PC-9 (cell line): ENCODE measurements at regions not wholly inside any gene's neighbourhood (a gene's known extent, or its start where the extent isn't known, plus 50 kb on each side); places are given as distances from the start of the nearest gene placed in this dataset.

ENCODE experiments used
- BruUV-seq: library from RNA; stranded (reverse); fragments of 400-500 nt; replicated peaks from 2 replicates; lab custom pipeline; 2021; lab: Mats Ljungman, UMichigan
- CTCF ChIA-PET: fragments of 300-600 bp; sonication (Branson Sonifier 250); formaldehyde crosslinking; loops from one replicate; lab custom pipeline; 2022; ENCODE audit warnings: antibody characterized with exemption; lab: Charles Lee
- POLR2A ChIA-PET: fragments of 300-600 bp; sonication (Branson Sonifier 250); formaldehyde crosslinking; loops from one replicate; lab custom pipeline; 2022; ENCODE audit warnings: antibody characterized with exemption; ENCODE audit not compliant: unreplicated experiment; lab: Charles Lee
- DNase-seq, 2 experiments: peaks; one replicate each; pipeline versions ENCODE4 v3.0.0 to v3.0.0-alpha.2; 2015 to 2022; ENCODE audit warnings: mixed read lengths in 1 of 2
- H2AFZ ChIP-seq: fragments of 200-600 bp; sonication (generic); 2 replicates; pipeline ENCODE4 v1.8.1; 2017; ENCODE audit warnings: antibody characterized with exemption
- H3F3A ChIP-seq: fragments of 200-600 bp; sonication (generic); 2 replicates; pipeline ENCODE4 v1.8.1; 2017; ENCODE audit warnings: antibody characterized with exemption, mild to moderate bottlenecking, low read depth; ENCODE audit not compliant: insufficient read depth
- H3K27ac ChIP-seq: fragments of 200-600 bp; sonication (generic); 2 replicates; pipeline ENCODE4 v1.6.1; 2016; ENCODE audit warnings: mixed run types
- H3K27me3 ChIP-seq: fragments of 200-600 bp; sonication (generic); 2 replicates; pipeline ENCODE4 v1.6.1; 2016; ENCODE audit warnings: low read depth, mixed run types; ENCODE audit not compliant: insufficient read depth
- H3K36me3 ChIP-seq: fragments of 200-600 bp; sonication (generic); 2 replicates; pipeline ENCODE4 v1.6.1; 2016; ENCODE audit warnings: low read depth, mixed run types
- H3K4me1 ChIP-seq: fragments of 200-600 bp; sonication (generic); replicated peaks from 2 replicates; pipeline ENCODE4 v1.6.1; 2016; ENCODE audit warnings: mixed run types; ENCODE audit not compliant: insufficient read depth
- H3K4me2 ChIP-seq: fragments of 200-600 bp; sonication (generic); 2 replicates; pipeline ENCODE4 v1.6.1; 2017; ENCODE audit warnings: mixed run types
- H3K4me3 ChIP-seq: fragments of 200-600 bp; sonication (generic); 2 replicates; pipeline ENCODE4 v1.6.1; 2016; ENCODE audit warnings: mixed run types
- H3K79me2 ChIP-seq: fragments of 200-600 bp; sonication (generic); 2 replicates; pipeline ENCODE4 v1.6.1; 2017; ENCODE audit warnings: low read depth, mixed run types
- H3K9me2 ChIP-seq: fragments of 200-600 bp; sonication (generic); 2 replicates; pipeline ENCODE4 v1.8.1; 2017; ENCODE audit warnings: mild to moderate bottlenecking; ENCODE audit not compliant: insufficient read depth
- H3K9me3 ChIP-seq: fragments of 200-600 bp; sonication (generic); 2 replicates; pipeline ENCODE4 v1.8.1; 2016; ENCODE audit warnings: low read depth; ENCODE audit not compliant: insufficient read depth
- H4K20me1 ChIP-seq: fragments of 200-600 bp; sonication (generic); 2 replicates; pipeline ENCODE4 v1.8.1; 2017; ENCODE audit not compliant: insufficient read depth
- EZH2 ChIP-seq: fragments of 200-600 bp; sonication (generic); IDR thresholded peaks from 2 replicates; pipeline ENCODE4 v1.8.0; 2017; ENCODE audit warnings: antibody characterized with exemption, low read depth
- intact Hi-C: fragments of 100-400 bp; cut with micrococcal nuclease; formaldehyde crosslinking; loops from one replicate; pipeline ENCODE4 v1.10.0; 2022; ENCODE audit not compliant: unreplicated experiment
- TF ChIP-seq, protein P1 (sequence below): fragments of 200-600 bp; sonication (generic); conservative IDR thresholded peaks from 2 replicates; pipeline ENCODE4 v1.6.1; 2017; ENCODE audit warnings: mixed run types, antibody characterized with exemption, mild to moderate bottlenecking, moderate library complexity

DNA sequence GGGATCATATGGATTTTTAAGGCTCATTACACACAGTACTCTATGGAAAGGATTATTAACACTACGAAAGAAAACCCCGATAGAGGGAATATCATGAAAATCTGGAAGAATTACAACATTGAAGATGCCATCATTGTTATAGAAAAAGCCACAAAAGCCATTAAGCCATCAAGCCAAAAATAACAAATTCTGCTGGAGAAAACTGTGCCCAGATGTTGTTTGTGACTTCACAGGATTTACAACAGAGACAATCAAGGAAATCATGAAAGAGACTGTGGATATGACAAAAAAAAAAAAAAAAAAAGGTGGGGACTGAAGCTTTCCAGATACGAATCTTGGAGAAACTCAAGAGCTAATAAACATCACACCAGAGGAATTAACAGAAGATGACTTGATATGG lies 433.8 kb upstream of the CDH6 start:
- no peak for DNase-seq
- TF ChIP-seq, protein P1, sequence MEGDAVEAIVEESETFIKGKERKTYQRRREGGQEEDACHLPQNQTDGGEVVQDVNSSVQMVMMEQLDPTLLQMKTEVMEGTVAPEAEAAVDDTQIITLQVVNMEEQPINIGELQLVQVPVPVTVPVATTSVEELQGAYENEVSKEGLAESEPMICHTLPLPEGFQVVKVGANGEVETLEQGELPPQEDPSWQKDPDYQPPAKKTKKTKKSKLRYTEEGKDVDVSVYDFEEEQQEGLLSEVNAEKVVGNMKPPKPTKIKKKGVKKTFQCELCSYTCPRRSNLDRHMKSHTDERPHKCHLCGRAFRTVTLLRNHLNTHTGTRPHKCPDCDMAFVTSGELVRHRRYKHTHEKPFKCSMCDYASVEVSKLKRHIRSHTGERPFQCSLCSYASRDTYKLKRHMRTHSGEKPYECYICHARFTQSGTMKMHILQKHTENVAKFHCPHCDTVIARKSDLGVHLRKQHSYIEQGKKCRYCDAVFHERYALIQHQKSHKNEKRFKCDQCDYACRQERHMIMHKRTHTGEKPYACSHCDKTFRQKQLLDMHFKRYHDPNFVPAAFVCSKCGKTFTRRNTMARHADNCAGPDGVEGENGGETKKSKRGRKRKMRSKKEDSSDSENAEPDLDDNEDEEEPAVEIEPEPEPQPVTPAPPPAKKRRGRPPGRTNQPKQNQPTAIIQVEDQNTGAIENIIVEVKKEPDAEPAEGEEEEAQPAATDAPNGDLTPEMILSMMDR, result no peak
- TF ChIP-seq EZH2, result no peak
- no peaks in the 10 kb centered on the region for H4K20me1 ChIP-seq
- no peak overlapping the region for H3K4me2 ChIP-seq
- H3K4me3 ChIP-seq, result no peak overlapping the region
- H3K4me1 ChIP-seq, result no peaks in the 10 kb centered on the region
- H3K9me2 ChIP-seq, result no peaks in the 10 kb centered on the region
- intact Hi-C loops, result no loop called here
- no peaks in the 10 kb centered on the region for H3F3A ChIP-seq
- H3K27me3 ChIP-seq, result no peaks in the 10 kb centered on the region
- H3K36me3 ChIP-seq, result no peaks in the 10 kb centered on the region
- H3K9me3 ChIP-seq, result no peaks in the 10 kb centered on the region
- H2AFZ ChIP-seq, result no peak overlapping the region
- H3K79me2 ChIP-seq, result no peaks in the 10 kb centered on the region
- no peak overlapping the region for H3K27ac ChIP-seq
- no TSS peak for BruUV-seq
- ChIA-PET CTCF (no interaction called here), POLR2A (no interaction called here)

DNA sequence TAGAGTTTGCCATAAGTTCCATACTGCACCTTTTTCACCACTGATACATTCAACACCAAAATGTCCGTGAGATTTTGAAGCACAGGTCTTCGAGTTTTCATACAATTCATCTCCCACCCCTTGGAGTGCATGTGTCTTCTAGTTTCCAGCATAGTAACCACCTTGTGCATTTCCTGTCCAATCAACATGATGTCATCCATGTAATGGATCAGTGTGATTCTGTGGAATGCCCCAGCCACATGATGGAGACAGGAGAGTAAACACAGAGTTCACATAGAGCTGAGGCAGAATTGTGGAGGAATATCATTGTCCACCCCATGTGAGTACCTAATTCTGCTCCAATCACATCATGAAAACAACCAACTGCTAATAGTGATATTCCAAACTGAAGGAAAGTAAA lies 441.5 kb upstream of the CDH6 start:
- Histone ChIP-seq H3K4me2 (no peak overlapping the region), H3K36me3 (no peaks in the 10 kb centered on the region), H3F3A (no peaks in the 10 kb centered on the region), H3K4me1 (no peaks in the 10 kb centered on the region), H2AFZ (no peak overlapping the region), H3K79me2 (no peaks in the 10 kb centered on the region), H3K9me3 (no peaks in the 10 kb centered on the region), H3K27ac (no peak overlapping the region), H4K20me1 (no peaks in the 10 kb centered on the region), H3K9me2 (no peaks in the 10 kb centered on the region), H3K27me3 (no peaks in the 10 kb centered on the region), H3K4me3 (no peak overlapping the region)
- DNase-seq, result no peak
- CTCF ChIA-PET, result no interaction called here
- intact Hi-C loops, result no loop called here
- no peak for TF ChIP-seq EZH2
- TF ChIP-seq, protein P1, result no peak
- POLR2A ChIA-PET, result no interaction called here
- no TSS peak for BruUV-seq

DNA sequence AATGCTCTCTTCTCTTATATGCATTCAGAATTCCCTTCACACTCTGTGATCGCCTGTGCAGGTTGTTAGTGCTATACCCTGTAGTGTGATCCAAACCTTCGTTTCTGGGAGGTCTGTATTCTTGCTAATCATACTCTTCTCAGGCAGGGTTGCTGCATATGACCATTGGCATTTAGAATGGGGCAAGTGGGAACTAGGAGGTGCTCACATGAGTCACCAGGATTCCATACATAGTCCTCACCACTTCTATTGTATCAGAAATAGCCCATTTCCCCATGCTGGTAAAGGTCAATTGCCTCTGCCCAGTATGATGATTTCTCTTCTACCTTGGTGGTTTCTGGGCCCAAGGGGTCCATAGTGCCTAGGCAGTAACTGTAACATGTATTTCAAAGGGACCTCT lies 443.5 kb upstream of the CDH6 start:
- no peak for DNase-seq
- no peaks in the 10 kb centered on the region for H3K4me1 ChIP-seq
- no peaks in the 10 kb centered on the region for H3K9me2 ChIP-seq
- no peak overlapping the region for H3K4me3 ChIP-seq
- no peaks in the 10 kb centered on the region for H3K9me3 ChIP-seq
- TF ChIP-seq EZH2, result no peak
- TF ChIP-seq, protein P1, result no peak
- H3K4me2 ChIP-seq, result no peak overlapping the region
- no peaks in the 10 kb centered on the region for H3F3A ChIP-seq
- CTCF ChIA-PET, result no interaction called here
- intact Hi-C loops, result no loop called here
- H4K20me1 ChIP-seq, result no peaks in the 10 kb centered on the region
- no peaks in the 10 kb centered on the region for H3K36me3 ChIP-seq
- no peaks in the 10 kb centered on the region for H3K27me3 ChIP-seq
- no peak overlapping the region for H3K27ac ChIP-seq
- no peak overlapping the region for H2AFZ ChIP-seq
- no peaks in the 10 kb centered on the region for H3K79me2 ChIP-seq
- BruUV-seq, result no TSS peak
- POLR2A ChIA-PET, result no interaction called here
